LNCAP (cell line): ENCODE measurements at regions not wholly inside any gene's neighbourhood (a gene's known extent, or its start where the extent isn't known, plus 50 kb on each side); places are given as distances from the start of the nearest gene placed in this dataset.

Source experiments
- TF ChIP-seq, protein P1 (sequence below): fragments of 450-650 bp; IDR thresholded peaks from 2 replicates; pipeline ENCODE4 v1.5.1; 2017; ENCODE audit warnings: mild to moderate bottlenecking

DNA sequence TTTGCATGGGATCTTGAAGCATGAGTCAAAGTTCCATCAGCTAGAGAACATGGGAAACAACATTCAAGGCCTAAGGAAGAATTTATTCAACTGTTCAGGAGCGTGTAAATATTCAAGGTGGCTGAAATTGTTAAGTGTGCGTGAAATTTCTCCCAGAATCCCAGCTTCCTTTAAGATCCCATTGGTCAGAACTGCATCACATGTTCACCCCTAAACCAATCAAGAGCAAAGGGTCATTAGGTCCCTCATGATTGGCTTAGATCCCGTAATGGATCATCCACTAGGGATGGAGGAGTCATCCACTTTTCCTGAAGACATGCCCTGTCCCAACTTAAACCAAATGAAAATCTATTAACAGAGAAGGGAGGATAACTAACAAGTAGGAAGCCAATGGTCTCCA lies 201.6 kb downstream of the TMEM114 start:
- TF ChIP-seq, protein P1, sequence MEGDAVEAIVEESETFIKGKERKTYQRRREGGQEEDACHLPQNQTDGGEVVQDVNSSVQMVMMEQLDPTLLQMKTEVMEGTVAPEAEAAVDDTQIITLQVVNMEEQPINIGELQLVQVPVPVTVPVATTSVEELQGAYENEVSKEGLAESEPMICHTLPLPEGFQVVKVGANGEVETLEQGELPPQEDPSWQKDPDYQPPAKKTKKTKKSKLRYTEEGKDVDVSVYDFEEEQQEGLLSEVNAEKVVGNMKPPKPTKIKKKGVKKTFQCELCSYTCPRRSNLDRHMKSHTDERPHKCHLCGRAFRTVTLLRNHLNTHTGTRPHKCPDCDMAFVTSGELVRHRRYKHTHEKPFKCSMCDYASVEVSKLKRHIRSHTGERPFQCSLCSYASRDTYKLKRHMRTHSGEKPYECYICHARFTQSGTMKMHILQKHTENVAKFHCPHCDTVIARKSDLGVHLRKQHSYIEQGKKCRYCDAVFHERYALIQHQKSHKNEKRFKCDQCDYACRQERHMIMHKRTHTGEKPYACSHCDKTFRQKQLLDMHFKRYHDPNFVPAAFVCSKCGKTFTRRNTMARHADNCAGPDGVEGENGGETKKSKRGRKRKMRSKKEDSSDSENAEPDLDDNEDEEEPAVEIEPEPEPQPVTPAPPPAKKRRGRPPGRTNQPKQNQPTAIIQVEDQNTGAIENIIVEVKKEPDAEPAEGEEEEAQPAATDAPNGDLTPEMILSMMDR: no peak

DNA sequence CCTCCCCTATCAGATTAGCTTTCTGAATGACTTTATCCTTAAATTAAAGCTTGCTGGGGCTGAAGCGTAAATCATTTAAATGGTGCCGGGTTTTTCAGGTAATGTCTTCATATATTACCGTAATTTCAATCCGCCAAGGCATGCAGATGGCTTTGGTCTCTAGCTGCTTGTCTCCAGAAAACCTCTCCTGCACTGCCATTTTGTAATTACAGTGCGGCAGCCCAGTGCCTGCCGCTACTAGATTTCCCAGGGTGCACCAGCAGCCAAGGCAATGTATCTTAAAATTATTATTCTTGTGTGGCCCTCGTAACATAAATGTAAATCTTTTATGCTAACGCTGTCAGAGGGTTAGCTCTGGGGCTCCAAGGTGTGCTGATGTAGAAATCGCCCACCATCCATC lies 208.5 kb downstream of the TMEM114 start:
- TF ChIP-seq, protein P1: no peak

DNA sequence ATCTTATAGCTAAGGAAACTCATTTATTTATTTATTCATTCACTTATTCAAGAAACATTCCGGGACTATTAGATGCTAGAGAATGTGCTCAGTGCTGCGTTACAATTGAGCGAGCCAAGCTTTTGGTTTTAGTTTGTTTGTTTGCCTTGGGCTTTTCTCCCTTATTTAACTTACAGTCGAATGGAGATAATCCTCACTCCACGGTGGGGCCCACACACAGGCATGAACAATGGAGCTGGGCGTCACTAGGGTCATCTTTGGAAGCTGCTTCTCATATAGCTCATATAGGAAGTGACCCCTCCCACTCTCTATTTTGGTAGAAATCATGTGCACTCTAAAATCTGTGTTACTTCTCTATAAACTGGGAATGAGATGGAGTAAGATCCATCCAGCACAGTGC lies 210.0 kb downstream of the TMEM114 start:
- TF ChIP-seq, protein P1: no peak

DNA sequence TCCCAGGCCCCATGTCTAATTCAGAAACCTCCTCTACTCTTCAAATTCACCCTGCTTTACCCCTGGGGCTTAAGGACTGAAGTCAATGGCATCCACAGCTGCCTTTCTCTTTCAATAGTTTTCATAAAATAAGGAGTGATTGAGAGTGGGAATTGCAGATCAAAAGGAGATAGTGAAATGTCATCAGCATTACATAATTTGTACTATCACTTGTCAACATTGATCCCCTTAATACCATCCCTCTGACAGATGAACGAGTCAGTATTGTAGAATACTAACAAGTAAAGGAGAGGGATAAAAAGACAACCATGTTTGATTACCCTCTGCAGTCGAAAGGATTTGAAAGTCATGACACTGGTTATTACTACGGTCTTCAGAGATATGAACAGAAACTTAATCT lies 212.4 kb downstream of the TMEM114 start:
- TF ChIP-seq, protein P1: no peak

DNA sequence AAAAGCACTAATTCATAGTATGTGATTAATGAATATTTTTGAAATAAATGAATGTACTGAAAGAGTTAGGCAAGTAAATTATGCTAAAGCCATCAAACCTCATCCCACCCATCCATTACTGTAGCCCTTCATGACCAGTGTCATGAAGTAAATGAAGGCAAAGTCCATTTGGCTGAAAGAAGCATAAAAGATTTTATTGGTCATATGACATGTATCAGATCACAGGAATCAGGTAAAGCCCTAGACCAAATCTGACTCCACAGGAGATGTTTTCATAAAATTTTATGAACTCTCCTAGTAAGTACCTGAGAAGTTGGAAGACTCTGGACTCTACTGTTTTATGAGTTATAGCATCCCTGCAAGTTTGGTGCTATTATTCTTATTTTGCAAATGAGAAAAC lies 213.5 kb downstream of the TMEM114 start:
- TF ChIP-seq, protein P1: no peak

DNA sequence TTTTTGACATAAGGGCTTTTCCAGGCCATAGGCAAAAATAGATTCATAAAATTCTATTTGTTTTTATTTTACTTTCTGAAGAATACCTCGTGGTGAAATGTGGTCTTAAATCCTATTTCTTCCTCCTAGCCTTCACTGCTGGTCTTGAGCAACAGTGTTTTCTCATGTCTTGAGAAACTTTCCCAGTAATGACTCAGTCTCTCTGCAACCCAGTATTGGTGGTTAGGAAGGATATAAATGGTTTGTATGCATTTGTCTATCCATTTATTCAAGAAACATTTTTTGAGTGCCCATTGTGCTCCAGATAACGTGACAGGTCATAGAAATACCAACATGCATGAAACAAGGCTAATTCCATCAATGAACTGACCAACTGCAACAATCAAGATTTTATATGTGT lies 213.9 kb downstream of the TMEM114 start:
- TF ChIP-seq, protein P1: no peak

DNA sequence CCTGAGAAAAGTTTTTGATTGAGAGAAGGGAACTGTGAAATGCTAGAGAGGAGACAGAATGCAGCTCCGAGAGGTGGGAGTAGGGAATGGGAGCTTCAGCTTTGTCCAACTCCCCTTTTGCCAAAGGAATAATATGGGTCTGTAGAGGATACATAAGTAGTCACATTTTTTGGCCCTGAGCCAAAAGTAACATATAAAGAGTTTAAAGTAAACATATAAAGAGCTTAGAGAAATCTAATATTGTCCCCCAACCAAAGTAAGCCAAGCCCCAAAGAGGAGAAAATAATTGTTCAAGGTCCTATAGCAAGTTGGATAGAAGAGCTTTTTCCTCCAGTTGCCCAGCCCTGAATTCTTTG lies 215.1 kb downstream of the TMEM114 start:
- TF ChIP-seq, protein P1: no peak

DNA sequence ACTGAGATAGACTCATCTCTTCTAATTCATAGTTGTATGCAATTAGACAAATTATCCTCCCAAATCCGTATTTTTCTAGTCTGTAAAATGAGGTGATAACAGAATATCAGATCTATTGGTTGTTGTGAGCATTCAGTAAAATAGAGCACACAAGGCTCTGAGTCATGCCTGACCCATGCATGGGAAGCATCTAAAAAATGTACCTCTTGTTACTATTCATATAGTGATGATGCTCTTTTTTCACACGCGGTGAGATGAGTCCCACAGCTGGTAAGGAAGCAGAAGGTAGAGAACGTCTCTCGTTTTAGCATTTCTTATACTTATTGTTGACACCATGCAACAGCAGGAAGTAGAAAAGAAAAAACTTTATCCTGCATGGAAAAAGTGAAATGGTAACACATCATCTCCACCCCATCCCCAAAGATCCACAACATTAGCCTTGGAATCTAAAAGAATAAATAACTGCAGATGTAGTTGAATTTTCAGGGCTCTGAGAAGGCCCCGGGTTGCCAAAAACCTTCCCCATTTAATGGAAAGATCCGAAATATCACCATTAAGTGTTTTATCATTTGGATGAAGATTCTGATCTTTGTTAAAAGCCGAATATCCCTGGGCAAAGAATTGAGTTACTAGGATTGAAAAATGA lies 215.6 kb downstream of the TMEM114 start:
- TF ChIP-seq, protein P1: no peak
